Amygdala (tissue), 56 donors: ENCODE measurements at regions not wholly inside any gene's neighbourhood (a gene's known extent, or its start where the extent isn't known, plus 50 kb on each side); places are given as distances from the start of the nearest gene placed in this dataset.
A peak's percentile ranks its signal among the peaks of the same experiment; 100 is the strongest.

Source experiments
- DNase-seq, 56 donors: peaks; one replicate each; lab custom pipeline; 2025; lab: John Stamatoyannopoulos, UW

DNA sequence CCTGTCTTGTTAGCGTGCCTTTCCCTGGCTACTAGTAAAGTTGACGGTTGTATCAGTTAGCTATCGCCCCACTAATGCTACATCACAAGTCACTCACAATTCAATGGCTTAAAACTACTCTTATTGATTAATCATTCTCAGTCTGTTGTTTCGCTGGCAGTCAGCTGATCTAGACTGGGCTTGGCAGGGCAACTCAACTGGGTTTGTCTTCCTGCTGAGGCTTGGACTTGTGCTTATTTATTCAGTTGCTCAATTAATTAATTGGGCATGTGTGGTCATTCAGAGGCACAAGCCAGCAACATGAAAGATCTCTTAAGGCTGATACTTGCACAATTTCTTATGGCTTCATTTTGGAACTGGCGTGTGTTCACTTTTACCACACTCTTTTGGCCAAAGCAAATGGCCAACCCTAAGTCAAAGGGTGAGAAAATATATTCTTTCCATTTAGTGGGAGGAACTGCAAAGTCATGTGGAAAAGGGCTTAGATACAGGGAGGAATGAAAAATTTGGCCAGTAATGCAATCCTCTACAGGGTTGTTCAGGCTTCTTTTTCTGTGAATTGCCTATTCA lies 333.5 kb downstream of the GPR37 start:
- no peak for DNase-seq

DNA sequence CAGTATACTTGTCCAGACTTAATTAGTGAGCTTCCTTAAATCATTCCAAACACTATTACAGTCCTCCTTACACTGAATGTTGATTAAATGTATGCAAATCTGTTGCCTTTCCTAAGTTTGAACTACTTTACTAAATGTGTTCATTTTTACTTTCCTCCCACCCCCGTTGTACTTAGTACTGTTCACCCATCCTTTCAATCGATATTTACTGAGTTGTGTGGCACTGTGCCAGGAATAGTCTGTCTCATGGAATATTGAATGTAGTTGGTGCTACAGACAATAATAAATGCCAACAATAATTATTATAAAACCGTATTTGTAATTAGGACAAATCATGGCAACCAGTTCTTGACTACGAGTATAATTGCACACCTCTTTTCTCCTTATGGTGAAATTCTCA lies 335.7 kb downstream of the GPR37 start:
- peak in 1 of 56 donors; percentile 0 for DNase-seq

DNA sequence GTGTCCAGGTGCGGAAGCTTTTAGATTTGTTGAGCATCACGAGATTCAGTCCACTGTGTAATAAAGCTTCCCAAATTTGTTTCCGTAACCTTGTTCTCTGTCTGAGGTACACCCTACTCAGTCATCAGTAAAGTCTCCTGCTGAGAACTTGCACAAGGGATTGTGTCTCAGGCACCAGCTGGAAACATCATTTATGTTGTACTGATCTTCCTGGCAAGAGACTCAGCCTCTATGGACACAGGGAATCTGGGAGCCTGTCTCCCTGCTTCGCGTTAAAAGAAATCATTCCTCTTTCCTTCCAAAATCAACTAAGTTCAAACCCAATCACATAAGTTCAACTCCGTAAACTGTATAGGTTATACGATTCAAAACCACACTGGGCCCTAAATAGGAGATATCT lies 336.8 kb downstream of the GPR37 start:
- DNase-seq: no peak

DNA sequence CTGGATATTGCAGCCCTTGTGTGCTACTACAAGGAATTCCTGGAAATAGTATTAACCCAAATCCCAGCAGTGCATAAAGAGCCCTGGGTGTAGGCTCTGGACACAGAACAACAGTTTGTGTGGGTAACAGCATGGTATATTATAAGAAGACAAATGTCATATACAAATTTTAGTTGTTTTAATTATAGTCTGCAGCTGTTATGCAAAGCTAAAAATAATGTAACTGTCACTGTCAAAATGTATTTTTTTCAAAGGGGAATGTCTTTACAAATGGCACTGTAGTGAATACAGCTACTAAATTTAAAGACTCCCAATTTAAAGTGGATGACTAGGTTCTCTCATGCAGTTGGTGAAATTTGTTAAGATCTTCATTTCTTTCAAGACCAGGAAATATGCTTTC lies 339.0 kb downstream of the GPR37 start:
- no peak for DNase-seq

DNA sequence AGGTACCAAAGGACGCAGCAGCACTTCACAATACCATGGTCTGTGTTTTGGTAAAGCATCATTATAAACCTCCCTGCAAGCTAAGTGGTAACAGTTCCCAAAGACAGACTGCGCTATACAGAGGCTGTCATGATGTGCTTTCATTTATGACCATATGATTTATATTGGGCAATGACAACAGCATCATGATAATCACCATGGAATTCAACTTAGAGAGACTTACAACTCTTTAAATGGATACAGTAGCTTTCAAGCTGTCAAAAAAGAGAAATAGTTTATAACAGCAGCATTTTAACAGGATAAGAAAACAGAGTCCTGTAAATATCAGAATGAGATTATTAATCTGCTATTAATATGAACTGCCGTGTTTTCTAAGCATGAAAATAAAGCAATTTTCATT lies 341.7 kb downstream of the GPR37 start:
- no peak for DNase-seq

DNA sequence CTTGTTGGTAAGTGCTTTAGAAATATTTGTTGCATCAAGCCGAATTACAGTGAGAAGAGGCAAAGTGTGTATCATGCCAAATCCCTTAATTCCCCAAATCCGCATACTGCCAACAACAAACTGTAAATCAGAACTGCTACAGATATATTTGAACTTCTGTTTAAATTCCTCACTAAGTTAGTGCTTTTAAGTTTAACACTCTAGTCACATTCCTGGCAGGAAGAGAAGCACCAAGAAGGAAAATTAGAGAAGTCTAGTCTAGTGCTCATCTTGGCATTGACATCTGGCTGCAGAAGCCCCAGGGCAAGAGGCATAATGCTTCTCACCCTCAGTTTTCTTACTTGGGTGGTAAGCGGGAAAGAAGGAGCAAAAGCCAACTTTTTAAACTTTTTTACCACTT lies 343.5 kb downstream of the GPR37 start:
- DNase-seq: no peak

DNA sequence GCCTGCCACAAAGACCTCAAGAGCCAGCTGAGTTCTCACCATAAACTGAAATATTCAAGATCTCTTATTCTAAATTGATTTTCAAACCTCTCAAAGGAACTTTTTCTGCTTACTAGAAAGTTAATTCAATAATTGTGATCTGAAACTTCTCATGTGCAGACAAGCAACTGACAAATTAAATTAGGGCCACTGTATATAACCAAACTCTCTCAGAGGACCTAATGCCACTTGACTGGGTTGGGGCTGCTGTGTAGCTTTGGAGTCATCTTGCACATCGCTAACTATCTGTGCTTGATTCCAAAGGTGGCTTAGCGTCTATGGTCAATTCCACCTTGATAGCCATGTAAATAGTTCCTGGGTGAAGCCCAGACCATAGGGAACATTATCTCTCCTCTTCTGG lies 345.2 kb downstream of the GPR37 start:
- no peak for DNase-seq

DNA sequence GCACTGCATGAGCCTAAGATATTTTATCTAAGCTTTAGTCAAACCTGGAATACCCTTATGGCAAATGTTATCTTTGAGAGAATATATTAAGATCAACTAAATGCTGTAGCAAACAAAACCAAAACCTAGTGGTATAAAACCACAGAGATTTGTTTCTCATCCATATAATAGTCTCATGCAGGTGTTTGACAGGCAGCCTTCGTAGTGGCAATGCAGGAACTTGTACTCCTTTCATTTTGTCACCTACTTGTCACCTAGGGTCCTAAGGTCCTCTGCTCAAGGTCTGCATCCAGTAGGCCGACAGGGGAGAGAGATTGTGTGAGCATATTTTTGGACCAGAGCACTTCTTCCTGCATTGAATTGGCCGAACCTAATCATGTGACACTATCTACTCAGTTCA lies 352.6 kb downstream of the GPR37 start:
- no peak for DNase-seq

DNA sequence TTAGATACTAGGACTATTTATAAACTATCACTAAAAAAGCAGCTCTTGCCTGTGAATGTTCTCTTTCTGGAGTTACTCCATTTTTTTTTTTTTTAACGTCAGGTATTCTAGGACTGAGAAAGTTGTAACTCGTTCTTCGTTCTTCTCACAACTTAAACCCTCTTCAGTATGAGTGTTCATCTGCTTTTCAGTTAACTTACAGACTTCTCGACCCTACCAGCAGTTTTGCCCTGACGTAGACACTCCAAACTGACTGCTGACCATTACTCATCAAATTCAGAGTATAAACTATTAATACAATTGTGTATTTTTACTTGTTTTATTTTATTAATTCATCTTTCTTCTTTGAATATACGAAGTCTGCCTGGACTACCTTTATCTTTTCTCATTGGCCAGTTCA lies 353.1 kb downstream of the GPR37 start:
- DNase-seq: no peak

DNA sequence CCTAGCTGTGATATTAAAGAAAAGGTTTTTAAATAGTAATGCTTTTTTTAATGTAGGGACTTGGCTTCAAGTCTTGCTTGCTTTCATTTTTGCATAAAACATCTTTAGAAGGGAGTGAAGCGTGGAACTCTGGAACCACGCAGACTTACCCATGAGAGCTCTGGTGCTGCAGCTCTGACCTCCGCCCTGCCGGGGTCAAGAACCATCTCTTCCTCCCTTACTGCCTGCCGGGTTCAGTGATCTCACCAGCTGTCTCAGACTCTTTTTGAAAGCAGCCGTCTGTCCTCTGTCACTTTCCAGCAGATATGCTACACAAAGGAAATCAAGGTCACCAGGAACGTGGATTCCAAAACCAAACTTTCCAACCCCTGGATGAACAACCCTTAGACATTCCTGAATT lies 353.8 kb downstream of the GPR37 start:
- peak in 3 of 56 donors; percentile 1 to 3 (median 1) for DNase-seq

DNA sequence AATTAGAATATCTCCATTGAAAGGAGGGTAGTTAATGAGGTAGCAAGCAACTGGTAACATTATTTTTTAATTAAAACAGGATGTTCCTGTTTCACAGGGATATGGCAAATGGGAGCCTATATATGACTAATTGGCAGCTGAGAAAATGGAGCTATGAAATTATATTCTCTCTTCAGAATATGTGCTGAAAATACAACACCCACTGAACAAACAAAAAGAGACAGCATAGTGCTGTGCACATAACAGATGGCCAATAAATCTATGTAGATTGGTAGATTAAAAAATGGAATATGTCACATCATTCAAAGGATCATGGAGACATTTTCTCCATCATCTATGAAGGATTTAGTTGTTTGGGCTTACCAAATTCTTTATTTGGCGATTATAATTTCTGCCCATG lies 362.0 kb downstream of the GPR37 start:
- no peak for DNase-seq

DNA sequence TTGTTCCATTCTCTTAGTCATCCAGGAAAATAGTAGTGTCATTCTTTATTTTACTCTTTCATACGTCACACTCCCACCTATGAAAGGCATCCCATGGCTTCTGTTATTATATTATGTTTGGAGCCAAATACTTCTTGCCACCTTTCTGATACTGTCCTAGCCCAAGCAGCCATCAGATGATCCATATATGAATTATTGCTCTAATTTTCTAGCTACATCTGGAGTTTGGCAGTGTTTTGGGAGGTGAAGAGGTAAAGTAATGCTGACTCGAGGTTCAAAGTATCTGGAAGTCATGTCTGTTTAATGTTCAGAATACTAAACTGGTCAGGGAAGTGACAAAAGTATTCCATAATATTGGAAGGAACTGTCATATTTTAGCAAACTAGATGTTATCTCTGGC lies 362.5 kb downstream of the GPR37 start:
- no peak for DNase-seq

DNA sequence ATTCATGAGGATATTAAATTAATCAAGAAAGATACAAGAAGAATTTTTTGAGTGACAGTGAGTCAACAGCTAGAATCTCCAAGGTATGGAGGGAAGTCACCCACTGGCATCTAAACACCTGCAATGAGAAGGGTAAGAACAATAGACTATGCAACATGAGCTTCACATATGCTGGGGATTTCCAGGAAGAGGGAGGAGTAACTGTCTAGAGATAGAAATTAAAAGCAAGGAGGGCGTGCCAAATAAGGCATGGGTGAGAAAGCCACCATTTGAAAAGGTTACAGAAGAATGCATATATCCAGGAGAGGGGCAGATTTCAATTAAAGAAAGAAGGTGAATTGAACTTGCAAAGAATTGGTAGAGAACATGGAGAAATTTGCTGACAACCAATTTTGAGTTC lies 365.7 kb downstream of the GPR37 start:
- DNase-seq: no peak

DNA sequence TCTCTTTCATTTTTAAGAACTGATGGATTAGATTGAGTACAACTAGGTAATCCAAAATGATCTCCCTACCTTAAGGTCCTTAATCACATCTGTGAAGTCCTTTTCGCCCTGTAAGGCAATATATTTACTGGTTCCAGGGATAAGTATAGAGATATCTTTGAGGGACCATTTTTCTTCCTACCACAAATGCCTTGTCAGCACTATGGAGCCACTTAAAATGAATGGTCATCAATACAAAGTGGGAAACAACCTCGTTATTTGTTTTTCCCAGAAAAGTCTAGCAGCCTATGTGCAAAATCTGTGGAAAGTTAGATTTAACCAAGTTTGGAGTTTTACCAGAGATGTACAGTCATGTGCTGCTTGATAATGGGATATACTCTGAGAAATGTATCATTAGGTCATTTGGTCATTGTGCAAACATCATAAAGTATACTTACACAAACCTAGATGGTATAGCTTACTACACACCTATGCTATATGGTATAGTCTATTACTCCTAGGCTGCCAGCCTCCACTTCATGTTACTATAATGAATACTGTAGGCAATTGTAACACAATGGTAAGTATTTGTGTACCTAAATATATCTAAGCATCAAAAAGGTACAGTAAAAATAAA lies 366.2 kb upstream of the TMEM229A start:
- DNase-seq: no peak

DNA sequence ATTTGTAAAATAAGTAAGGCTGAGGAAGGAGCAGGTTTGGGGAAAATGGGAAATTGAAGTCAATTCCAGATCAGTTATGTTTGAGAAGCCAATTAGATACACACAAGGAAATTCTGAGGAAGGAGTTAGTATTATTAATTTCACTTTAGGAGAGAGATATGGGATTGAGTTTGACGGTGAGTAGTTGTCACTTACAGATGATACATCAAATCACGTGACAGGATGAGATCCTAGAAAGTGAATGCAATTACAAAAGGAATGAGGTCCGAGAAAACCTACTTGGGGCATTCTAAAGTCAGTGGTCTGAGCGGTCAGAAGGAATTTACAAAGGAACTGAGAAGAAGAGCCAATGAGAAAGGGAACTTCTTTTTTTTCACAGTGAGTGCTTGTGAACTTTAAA lies 364.3 kb upstream of the TMEM229A start:
- DNase-seq: no peak

DNA sequence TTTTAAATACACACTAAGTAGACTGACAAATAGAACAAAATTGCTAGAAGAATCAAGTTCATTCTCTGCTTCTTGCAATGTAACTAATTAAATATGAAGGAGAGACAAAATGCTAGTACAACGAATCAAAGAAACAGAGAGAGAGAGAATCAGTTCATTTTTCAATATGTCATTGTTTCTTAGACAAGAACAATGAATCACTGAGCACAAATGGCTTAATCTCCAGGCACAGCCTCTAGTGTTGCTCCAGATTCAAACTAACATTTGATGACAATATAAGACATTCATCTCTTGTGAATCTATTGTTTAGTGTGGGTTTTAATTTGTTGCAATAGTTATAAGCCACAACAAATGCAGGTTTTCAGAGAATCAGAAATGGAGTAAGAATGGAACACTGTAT lies 357.4 kb upstream of the TMEM229A start:
- peak in 4 of 56 donors; percentile 2 to 42 (median 9) for DNase-seq

DNA sequence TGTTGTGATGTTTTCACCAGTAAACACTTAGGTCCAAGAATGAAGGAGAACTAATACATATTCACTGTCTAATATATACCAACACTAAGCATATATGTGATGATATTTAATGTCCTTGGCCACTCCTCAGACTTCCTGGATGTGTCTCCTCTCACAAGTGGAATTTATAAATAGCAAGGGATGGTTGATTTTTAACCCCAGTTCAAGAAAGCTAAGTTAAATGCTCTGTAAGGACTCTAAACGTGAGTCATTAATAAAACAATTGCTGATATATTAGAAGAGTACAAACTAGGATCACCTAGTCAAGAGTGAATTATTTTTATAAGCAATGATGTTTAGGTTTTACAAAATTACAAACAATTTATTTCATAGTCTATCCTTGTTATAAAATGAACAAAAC lies 355.9 kb upstream of the TMEM229A start:
- no peak for DNase-seq

DNA sequence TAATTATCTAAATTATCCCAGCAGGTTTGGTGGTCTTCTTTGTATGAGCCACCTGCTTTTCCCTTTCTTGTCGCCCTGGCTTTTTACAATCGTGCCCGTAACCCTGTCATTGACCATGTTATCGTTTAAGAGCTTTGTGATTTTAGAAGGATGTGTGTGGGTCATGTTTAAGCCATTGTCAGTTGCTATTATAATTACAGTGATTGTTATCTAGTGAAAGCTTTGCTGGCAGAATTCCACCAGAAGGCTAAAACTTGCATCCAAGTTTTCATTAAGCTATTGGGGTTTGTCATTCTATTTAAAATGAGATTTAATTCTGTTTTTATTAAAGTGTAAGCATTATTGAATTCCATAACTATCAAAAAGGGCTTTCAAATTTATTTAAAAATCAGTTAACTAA lies 354.2 kb upstream of the TMEM229A start:
- peak in 1 of 56 donors; percentile 1 for DNase-seq

DNA sequence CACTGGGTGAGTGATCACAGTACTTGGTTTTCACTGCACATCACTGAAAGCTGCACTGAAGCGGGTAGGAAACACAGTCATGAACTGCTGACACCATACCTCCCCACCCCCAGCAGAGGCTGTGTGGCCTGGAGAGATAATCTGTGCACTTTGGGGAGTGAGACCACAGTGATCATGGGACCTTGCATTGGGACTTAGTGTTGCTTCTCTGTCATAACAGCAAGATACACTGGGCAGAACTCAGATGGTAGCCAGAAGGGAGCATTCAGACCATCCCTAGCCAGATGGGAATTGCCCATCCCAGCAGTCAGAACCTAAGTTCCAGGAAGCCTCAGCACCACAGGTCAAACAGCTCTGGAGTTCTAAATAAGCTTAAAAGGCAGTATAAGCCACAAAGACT lies 346.4 kb upstream of the TMEM229A start:
- DNase-seq: no peak

DNA sequence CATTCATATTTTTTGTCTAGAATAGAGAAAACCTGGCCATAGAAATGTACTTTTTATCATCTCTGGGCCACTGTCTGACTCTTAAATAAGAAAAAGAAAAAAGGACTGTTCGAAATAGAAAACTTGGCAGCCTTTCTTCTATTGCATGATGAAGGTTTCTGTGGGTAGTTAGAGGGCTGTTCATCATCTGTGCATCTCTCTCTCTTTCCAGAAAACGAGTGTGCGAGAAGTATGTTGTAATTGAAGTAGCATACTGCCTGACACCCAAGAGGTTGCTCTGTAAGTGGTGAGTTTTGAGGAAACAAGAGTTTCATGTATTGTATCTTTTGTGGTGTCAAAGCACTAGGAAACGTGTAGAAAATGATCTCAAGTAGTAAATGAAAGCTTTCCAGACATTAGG lies 343.2 kb upstream of the TMEM229A start:
- no peak for DNase-seq

DNA sequence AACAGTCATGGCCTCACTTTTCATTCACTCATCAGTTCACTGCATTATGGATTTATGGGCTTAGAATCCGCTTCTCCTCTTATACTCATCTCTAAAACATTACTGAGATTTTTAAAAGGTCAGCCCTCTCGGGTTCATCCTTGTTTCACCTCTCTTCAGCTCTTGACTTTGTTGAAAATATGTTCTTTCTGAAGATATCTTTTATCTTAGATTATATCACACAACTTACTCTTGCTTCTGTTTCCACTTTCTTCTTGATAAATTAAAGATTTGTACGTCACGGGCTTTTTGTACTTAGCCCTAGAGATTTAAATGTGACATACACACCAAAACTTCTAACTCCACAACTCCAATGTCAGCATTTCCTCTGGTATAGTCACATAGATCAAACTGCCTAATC lies 342.5 kb upstream of the TMEM229A start:
- DNase-seq: no peak

DNA sequence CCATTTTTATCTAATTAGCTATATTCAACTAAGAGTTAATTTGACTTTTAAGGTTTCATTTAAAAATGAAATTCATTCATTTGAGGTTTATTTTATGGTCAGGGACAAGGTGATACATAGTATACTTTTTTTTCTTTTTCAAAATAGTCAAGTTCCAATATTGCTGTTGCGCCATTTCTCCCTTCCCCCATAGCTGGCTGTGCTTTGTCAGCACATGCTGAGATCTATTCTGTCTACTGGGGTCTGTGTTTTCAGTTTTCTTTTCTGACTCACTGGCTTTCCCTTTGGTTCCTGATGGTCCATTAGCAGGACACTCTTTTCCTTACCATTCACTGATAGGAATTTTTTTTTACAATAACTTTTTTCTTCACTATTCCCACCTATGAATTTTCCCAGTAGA lies 336.4 kb upstream of the TMEM229A start:
- DNase-seq: no peak

DNA sequence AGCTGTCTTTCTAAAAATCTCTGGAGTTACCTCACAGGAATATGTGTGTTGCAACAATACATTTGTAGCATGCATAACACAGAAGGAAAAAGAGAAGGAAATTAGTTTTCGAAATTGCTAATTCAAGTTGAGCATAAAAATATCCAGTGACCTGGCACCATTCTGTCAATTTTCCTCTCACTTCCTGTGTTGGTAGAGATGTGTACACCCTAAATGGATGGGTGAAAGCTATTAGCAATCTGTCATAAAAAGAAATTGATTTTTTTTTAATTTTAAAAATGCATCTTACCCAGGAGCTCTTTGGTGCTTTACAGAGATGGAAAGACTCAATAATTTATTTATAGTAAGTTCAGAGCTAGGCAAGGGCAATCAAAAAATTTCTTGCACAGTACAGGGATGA lies 333.3 kb upstream of the TMEM229A start:
- DNase-seq: no peak
